ENCODE measurements at regions not wholly inside any gene's neighbourhood (a gene's known extent, or its start where the extent isn't known, plus 50 kb on each side); places are given as distances from the start of the nearest gene placed in this dataset.
A peak's percentile ranks its signal among the peaks of the same experiment; 100 is the strongest.
"Not testable (repeated sequence)": the region's sequence is repeated elsewhere in the genome, so short reads cannot be mapped to it uniquely, and the experiment has no call there.

DNA sequence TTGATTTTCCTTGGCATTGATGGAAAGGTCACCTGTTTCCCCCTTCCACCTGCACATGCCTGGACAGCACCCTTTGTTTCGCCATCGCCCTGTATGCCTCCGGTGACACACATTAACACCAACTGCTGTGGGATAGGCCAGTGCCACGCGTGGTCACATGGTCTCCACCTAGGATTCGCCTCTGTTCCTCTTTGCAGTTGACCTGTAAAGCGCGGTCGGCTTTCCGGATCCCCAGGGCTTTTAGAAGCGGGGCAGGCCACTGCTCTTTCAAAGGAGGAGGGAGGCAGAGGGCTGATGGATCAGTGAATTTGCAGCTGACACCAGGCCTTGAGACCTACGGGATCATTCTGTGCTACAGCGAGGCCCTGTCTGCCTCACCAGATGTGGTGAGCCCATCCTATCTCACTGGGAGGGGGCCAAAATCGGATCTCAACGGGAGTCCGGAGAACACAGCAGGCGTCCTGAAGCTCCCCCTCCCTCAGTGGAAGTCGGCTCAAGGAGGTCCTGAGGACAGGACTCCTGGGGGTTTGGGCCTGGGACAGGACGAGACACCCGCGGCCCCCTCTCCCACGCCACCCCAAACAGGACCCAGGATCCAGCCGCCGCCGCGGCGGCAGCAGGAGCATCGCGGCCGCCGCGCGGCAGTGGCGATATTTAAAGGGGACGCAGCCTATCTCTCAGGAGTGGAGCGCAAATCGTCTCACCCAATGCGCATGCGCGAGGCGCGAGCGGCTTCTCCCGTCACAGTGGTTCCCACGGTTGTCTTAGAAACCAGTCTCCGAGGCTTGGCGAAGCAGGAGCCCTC is 973.8 kb upstream of the DEFB115 start:
- Histone ChIP-seq H3K4me3 (ENCODE audit: low read length) (peak overlapping the region; percentile 6), H3K9me3 (ENCODE audit: control insufficient read depth, low read depth, low read length) (peaks cover 22% of the 10 kb centered on the region)
- WGBS (ENCODE audit: insufficient coverage, low lambda C conversion rate), result no CpG with 5 or more reads among the region's 47 CpGs
- H3K27me3 ChIP-seq (ENCODE audit: control insufficient read depth, insufficient read depth, low read length); H3K27ac ChIP-seq (ENCODE audit: low read length); H3K4me1 ChIP-seq (ENCODE audit: control insufficient read depth, insufficient read depth, low read length); H3K36me3 ChIP-seq (ENCODE audit: control insufficient read depth, insufficient read depth, low read length): not testable (repeated sequence)
- peak in 1 of 2 donors; percentile 67 for DNase-seq

DNA sequence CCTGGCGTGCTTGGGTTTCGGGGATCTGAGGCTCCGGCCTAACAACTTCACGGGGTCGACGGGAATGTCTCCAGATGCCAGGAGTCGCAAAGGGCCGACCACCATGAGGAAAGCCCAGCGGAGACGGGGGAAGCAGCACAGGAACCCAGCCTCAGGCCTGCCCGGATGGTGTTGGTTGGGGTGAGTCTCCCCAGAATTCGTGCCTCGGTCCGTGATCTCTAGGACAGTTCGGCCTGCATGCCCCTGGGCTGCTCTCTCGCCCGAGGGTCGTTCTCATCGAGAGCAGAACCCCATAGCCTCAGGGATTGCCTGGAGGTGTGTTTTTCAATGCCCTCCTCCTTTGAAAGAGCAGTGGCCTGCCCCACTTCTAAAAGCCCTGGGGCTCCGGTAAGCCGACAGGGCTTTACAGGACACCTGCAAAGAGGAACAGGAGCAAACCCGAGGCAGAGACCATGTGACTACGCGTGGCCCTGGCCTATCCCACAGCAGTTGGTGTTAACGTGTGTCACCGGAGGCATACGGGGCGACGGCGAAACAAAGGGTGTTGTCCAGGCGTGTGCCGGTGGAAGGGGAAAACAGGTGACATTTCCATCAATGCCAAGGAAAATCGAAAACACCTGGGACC is 973.1 kb upstream of the DEFB115 start:
- DNase-seq, result no peak
- no peaks in the 10 kb centered on the region for H3K36me3 ChIP-seq (ENCODE audit: control insufficient read depth, insufficient read depth, low read length)
- peaks cover 22% of the 10 kb centered on the region for H3K9me3 ChIP-seq (ENCODE audit: control insufficient read depth, low read depth, low read length)
- H3K4me3 ChIP-seq (ENCODE audit: low read length), result no peak overlapping the region
- H3K4me1 ChIP-seq (ENCODE audit: control insufficient read depth, insufficient read depth, low read length), result no peaks in the 10 kb centered on the region
- 20% methylated on average over 1 of the region's 33 CpGs for WGBS (ENCODE audit: insufficient coverage, low lambda C conversion rate)
- H3K27ac ChIP-seq (ENCODE audit: low read length), result no peak overlapping the region
- H3K27me3 ChIP-seq (ENCODE audit: control insufficient read depth, insufficient read depth, low read length), result no peaks in the 10 kb centered on the region

DNA sequence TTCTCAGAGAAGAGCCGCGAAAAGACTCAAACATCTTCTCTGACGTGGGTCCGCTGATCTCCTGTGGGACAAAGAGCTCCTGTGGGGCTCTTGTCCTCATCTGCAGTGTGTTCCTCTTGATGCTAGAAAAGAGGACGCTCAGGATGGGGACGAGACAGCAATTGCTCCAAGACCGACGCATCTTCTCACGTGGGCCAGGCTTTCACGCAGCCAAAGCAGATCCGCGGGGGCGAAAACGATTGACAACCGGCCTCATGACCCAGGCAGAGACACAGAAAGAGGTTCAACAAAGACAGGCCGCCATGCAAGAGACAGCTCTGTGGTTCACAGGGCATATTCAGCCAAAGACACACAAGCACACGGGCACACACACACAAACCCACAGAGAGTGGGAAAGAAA is 971.8 kb upstream of the DEFB115 start:
- Histone ChIP-seq H3K9me3 (ENCODE audit: control insufficient read depth, low read depth, low read length) (peaks cover 27% of the 10 kb centered on the region), H3K36me3 (ENCODE audit: control insufficient read depth, insufficient read depth, low read length) (no peaks in the 10 kb centered on the region), H3K27me3 (ENCODE audit: control insufficient read depth, insufficient read depth, low read length) (no peaks in the 10 kb centered on the region), H3K4me3 (ENCODE audit: low read length) (no peak overlapping the region), H3K4me1 (ENCODE audit: control insufficient read depth, insufficient read depth, low read length) (no peaks in the 10 kb centered on the region), H3K27ac (ENCODE audit: low read length) (no peak overlapping the region)
- no peak for DNase-seq
- no CpG with 5 or more reads among the region's 17 CpGs for WGBS (ENCODE audit: insufficient coverage, low lambda C conversion rate)

DNA sequence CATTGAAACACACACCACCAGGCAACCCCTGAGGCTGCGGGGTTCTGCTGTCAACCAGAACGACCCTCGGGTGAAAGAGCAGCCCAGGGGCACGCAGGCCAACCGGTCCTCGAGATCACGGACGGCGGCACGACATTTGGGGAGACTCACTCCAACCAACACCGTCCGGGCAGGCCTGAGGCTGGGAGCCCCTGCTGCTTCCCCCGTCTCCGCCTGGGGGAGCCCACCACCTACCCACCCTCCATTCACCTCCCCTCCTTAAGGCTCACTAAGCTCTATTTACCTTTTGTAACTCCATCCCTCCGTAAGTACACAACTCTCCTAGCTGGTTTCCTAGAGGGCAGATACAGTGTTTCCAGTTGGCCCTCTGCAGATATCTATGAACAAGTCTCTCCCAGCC is 971.3 kb upstream of the DEFB115 start:
- DNase-seq, result peak in 1 of 2 donors; percentile 66
- H3K4me3 ChIP-seq (ENCODE audit: low read length), result no peak overlapping the region
- no peak overlapping the region for H3K27ac ChIP-seq (ENCODE audit: low read length)
- H3K4me1 ChIP-seq (ENCODE audit: control insufficient read depth, insufficient read depth, low read length), result no peaks in the 10 kb centered on the region
- no peaks in the 10 kb centered on the region for H3K27me3 ChIP-seq (ENCODE audit: control insufficient read depth, insufficient read depth, low read length)
- no CpG with 5 or more reads among the region's 15 CpGs for WGBS (ENCODE audit: insufficient coverage, low lambda C conversion rate)
- H3K36me3 ChIP-seq (ENCODE audit: control insufficient read depth, insufficient read depth, low read length), result no peaks in the 10 kb centered on the region
- H3K9me3 ChIP-seq (ENCODE audit: control insufficient read depth, low read depth, low read length), result peaks cover 27% of the 10 kb centered on the region

DNA sequence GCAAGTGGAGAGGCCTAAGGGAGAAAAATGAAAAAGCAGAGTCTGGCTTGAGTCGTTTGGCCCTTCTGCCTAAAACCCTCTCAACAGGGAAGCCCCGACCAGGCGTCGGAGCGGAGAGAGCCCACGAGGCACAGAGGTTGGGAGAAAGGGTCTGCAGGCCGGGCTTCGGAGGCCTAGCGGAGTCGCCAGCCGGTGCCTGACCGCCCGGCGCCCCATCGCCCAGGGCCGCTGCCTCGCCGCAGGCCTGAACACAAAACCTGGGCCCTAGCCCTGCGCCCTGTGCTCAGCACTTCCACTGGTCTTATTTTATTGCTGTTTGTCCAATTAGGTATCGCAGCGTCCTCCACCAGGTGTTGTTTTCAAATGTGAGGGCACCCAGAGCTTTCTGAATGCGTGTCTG is 970.0 kb upstream of the DEFB115 start:
- WGBS (ENCODE audit: insufficient coverage, low lambda C conversion rate), result no CpG with 5 or more reads among the region's 22 CpGs
- not testable (repeated sequence) for H3K27ac ChIP-seq (ENCODE audit: low read length); H3K36me3 ChIP-seq (ENCODE audit: control insufficient read depth, insufficient read depth, low read length); DNase-seq; H3K4me1 ChIP-seq (ENCODE audit: control insufficient read depth, insufficient read depth, low read length); H3K4me3 ChIP-seq (ENCODE audit: low read length); H3K27me3 ChIP-seq (ENCODE audit: control insufficient read depth, insufficient read depth, low read length)
- H3K9me3 ChIP-seq (ENCODE audit: control insufficient read depth, low read depth, low read length), result peaks cover 23% of the 10 kb centered on the region

DNA sequence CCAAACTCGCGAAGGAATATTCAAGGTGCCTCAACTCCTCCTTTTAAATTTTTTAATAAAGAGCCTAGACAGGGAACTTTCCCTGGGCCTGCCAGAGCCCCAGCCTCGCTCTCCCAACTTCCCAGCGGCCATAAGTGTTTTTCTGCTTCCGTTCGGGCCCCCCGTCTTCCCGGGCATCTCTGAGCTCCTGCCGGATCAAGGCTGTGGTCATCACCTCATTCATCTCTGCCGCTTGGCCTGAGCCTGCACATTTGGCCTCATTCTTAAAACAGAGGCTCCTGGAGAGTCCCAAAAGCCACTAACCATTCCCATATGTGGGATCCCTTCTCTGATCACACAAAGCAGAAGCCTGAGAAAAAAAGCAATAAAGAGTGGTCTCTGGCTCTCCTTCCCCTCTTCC is 969.1 kb upstream of the DEFB115 start:
- no peaks in the 10 kb centered on the region for H3K27me3 ChIP-seq (ENCODE audit: control insufficient read depth, insufficient read depth, low read length)
- H3K4me3 ChIP-seq (ENCODE audit: low read length), result no peak overlapping the region
- H3K4me1 ChIP-seq (ENCODE audit: control insufficient read depth, insufficient read depth, low read length), result no peaks in the 10 kb centered on the region
- no peak for DNase-seq
- H3K27ac ChIP-seq (ENCODE audit: low read length), result no peak overlapping the region
- no CpG with 5 or more reads among the region's 10 CpGs for WGBS (ENCODE audit: insufficient coverage, low lambda C conversion rate)
- H3K9me3 ChIP-seq (ENCODE audit: control insufficient read depth, low read depth, low read length), result peaks cover 24% of the 10 kb centered on the region
- H3K36me3 ChIP-seq (ENCODE audit: control insufficient read depth, insufficient read depth, low read length), result no peaks in the 10 kb centered on the region

DNA sequence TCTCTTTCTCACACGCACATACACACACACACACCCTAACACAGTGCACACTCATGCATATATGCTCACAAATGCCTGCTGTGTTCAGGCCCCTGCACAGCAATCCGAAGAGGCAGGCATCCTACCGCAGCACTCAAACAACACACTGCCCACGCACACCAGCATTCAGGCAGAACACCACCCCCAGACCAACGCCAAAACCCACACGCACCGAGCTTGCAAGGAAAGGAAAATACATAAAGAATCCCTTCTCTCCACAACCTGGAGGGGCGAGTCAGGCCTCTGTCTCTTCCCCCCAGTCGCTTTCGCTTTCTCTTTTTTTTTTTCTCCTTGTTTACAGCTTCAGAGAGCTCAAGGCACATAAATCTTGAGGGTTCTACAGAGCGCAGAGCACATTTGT is 968.4 kb upstream of the DEFB115 start:
- not testable (repeated sequence) for H3K27me3 ChIP-seq (ENCODE audit: control insufficient read depth, insufficient read depth, low read length); H3K4me1 ChIP-seq (ENCODE audit: control insufficient read depth, insufficient read depth, low read length); H3K27ac ChIP-seq (ENCODE audit: low read length); H3K36me3 ChIP-seq (ENCODE audit: control insufficient read depth, insufficient read depth, low read length); H3K4me3 ChIP-seq (ENCODE audit: low read length)
- WGBS (ENCODE audit: insufficient coverage, low lambda C conversion rate), result no CpG with 5 or more reads among the region's 11 CpGs
- DNase-seq, result peak in 1 of 2 donors; percentile 78
- H3K9me3 ChIP-seq (ENCODE audit: control insufficient read depth, low read depth, low read length), result peaks cover 22% of the 10 kb centered on the region

DNA sequence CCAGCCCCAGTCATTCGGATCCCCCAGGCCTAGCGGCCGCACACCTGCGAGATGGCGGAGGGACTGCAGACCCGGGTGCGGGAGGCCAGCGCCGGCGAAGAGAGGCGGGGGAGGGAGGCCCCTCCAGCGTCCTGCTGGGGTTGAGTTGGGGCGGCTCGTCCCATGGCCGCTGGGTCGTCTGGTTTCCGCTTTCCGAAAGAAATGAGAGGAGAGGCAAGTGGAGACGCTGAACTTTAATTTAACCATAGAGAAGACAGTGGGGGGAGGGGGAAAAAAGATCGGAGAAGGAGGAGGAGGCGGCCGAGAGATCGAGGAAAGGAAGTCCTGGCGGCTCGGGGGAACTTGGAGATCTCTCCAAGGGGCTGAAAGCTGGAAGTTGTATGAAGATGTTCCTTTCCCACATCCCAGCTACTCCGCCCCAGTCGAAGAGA is 967.7 kb upstream of the DEFB115 start:
- H3K27me3 ChIP-seq (ENCODE audit: control insufficient read depth, insufficient read depth, low read length); H3K36me3 ChIP-seq (ENCODE audit: control insufficient read depth, insufficient read depth, low read length); H3K27ac ChIP-seq (ENCODE audit: low read length); H3K4me3 ChIP-seq (ENCODE audit: low read length); H3K4me1 ChIP-seq (ENCODE audit: control insufficient read depth, insufficient read depth, low read length): not testable (repeated sequence)
- H3K9me3 ChIP-seq (ENCODE audit: control insufficient read depth, low read depth, low read length), result peaks cover 15% of the 10 kb centered on the region
- peak in 1 of 2 donors; percentile 68 for DNase-seq
- 0% methylated on average over 2 of the region's 27 CpGs for WGBS (ENCODE audit: insufficient coverage, low lambda C conversion rate)

DNA sequence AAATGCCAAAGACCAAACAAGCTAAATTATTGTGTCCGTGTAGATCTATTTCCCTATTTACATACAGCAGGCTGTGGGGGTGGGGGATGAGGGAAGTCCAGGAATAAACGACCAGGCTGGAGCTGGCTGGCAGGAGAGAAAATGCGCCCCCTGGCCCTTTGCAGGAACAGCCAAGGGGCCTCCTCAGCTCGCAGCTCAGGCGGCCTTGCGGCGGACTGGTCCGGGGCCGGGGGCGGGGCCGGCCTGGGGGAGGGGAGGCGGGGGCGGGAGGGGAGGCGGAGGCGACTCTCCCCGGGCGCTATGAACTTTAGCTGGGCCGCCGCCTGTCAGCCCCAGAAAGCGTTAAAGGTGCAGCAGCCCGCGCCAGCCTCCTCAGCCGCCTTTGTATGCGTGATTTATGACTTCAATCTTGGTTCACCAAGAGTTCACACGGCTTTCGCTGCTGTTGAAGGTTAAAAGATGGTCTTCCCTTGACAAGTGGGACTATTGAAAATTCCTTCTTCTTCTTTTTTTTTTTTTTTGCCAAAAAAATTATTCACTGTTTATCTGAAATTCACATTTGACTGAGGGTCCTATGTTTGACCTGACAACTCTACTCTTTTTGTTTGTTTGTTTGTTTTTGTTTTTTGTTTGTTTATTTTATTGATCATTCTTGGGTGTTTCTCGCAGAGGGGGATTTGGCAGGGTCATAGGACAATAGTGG is 967.0 kb upstream of the DEFB115 start:
- not testable (repeated sequence) for H3K36me3 ChIP-seq (ENCODE audit: control insufficient read depth, insufficient read depth, low read length); H3K27ac ChIP-seq (ENCODE audit: low read length); H3K4me1 ChIP-seq (ENCODE audit: control insufficient read depth, insufficient read depth, low read length); H3K27me3 ChIP-seq (ENCODE audit: control insufficient read depth, insufficient read depth, low read length); H3K4me3 ChIP-seq (ENCODE audit: low read length)
- WGBS (ENCODE audit: insufficient coverage, low lambda C conversion rate), result 0% methylated on average over 6 of the region's 27 CpGs
- peaks cover 13% of the 10 kb centered on the region for H3K9me3 ChIP-seq (ENCODE audit: control insufficient read depth, low read depth, low read length)
- DNase-seq, result peak in 1 of 2 donors; percentile 90

DNA sequence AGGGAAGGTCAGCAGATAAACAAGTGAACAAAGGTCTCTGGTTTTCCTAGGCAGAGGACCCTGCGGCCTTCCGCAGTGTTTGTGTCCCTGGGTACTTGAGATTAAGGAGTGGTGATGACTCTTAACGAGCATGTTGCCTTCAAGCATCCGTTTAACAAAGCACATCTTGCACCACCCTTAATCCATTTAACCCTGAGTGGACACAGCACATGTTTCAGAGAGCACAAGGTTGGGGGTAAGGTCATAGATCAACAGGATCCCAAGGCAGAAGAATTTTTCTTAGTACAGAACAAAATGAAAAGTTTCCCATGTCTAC is 966.4 kb upstream of the DEFB115 start:
- H3K27me3 ChIP-seq (ENCODE audit: control insufficient read depth, insufficient read depth, low read length); H3K36me3 ChIP-seq (ENCODE audit: control insufficient read depth, insufficient read depth, low read length); H3K4me3 ChIP-seq (ENCODE audit: low read length); H3K4me1 ChIP-seq (ENCODE audit: control insufficient read depth, insufficient read depth, low read length); H3K27ac ChIP-seq (ENCODE audit: low read length); DNase-seq: not testable (repeated sequence)
- no CpG with 5 or more reads among the region's 4 CpGs for WGBS (ENCODE audit: insufficient coverage, low lambda C conversion rate)
- H3K9me3 ChIP-seq (ENCODE audit: control insufficient read depth, low read depth, low read length), result peaks cover 13% of the 10 kb centered on the region

Data from large intestine (tissue), 3 donors.